DOHH2 (cell line): ENCODE measurements at regions not wholly inside any gene's neighbourhood (a gene's known extent, or its start where the extent isn't known, plus 50 kb on each side); places are given as distances from the start of the nearest gene placed in this dataset.

Source experiments
- H3F3A ChIP-seq: fragments of 200-600 bp; sonication (generic), shearing (Covaris generic); 2 replicates; pipeline ENCODE4 v1.6.0; 2016; ENCODE audit warnings: antibody characterized with exemption, mild to moderate bottlenecking; ENCODE audit not compliant: control insufficient read depth, insufficient read depth
- H3K27ac ChIP-seq: fragments of 200-600 bp; sonication (generic); 2 replicates; pipeline ENCODE4 v1.5.1; 2014; ENCODE audit warnings: low read depth, mild to moderate bottlenecking, low read length, moderate library complexity
- H3K27me3 ChIP-seq: fragments of 200-600 bp; sonication (generic); 2 replicates; pipeline ENCODE4 v1.6.1; 2014; ENCODE audit warnings: mild to moderate bottlenecking, low read length, mixed read lengths; ENCODE audit not compliant: control insufficient read depth
- H3K36me3 ChIP-seq: fragments of 200-600 bp; sonication (generic); 2 replicates; pipeline ENCODE4 v1.6.1; 2014; ENCODE audit warnings: mild to moderate bottlenecking, low read length, moderate library complexity, mixed read lengths; ENCODE audit not compliant: control insufficient read depth
- H3K4me1 ChIP-seq: fragments of 200-600 bp; sonication (generic); 2 replicates; pipeline ENCODE4 v1.6.1; 2014; ENCODE audit warnings: mild to moderate bottlenecking, low read length, mixed read lengths; ENCODE audit not compliant: control insufficient read depth
- H3K4me2 ChIP-seq: fragments of 200-600 bp; sonication (generic); 2 replicates; pipeline ENCODE4 v1.6.0; 2014; ENCODE audit warnings: mild to moderate bottlenecking, low read length, moderate library complexity
- H3K4me3 ChIP-seq: fragments of 200-600 bp; sonication (generic); 2 replicates; pipeline ENCODE4 v1.5.1; 2014; ENCODE audit warnings: mild to moderate bottlenecking, low read length, mixed read lengths
- H3K79me2 ChIP-seq: fragments of 200-600 bp; sonication (generic); 2 replicates; pipeline ENCODE4 v1.6.1; 2014; ENCODE audit warnings: mild to moderate bottlenecking, low read length, mixed read lengths; ENCODE audit not compliant: control insufficient read depth
- H3K9me2 ChIP-seq: fragments of 200-600 bp; sonication (generic); replicated peaks from 2 replicates; pipeline ENCODE4 v1.6.1; 2014; ENCODE audit warnings: mild to moderate bottlenecking, low read length, mixed read lengths; ENCODE audit not compliant: control insufficient read depth
- H3K9me3 ChIP-seq: fragments of 200-600 bp; sonication (generic); 2 replicates; pipeline ENCODE4 v1.6.1; 2014; ENCODE audit warnings: antibody characterized with exemption, low read length, mixed read lengths; ENCODE audit not compliant: control insufficient read depth, insufficient read depth
- H4K20me1 ChIP-seq: fragments of 200-600 bp; sonication (generic); 2 replicates; pipeline ENCODE4 v1.6.0; 2014; ENCODE audit warnings: low read depth, mild to moderate bottlenecking, antibody characterized with exemption, low read length, moderate library complexity; ENCODE audit not compliant: control insufficient read depth, insufficient read depth
- EZH2phosphoT487 ChIP-seq: fragments of 200-600 bp; sonication (generic); IDR thresholded peaks from 2 replicates; pipeline ENCODE4 v1.6.1; 2017; ENCODE audit warnings: borderline replicate concordance, mild to moderate bottlenecking, antibody characterized with exemption, low read length, moderate library complexity, mixed read lengths
- TF ChIP-seq, protein P1 (sequence below): fragments of 200-600 bp; sonication (generic); IDR thresholded peaks from one replicate; pipeline ENCODE4 v1.5.1; 2014; ENCODE audit warnings: antibody characterized with exemption, mild to moderate bottlenecking, low read depth, low read length; ENCODE audit not compliant: poor library complexity, severe bottlenecking

DNA sequence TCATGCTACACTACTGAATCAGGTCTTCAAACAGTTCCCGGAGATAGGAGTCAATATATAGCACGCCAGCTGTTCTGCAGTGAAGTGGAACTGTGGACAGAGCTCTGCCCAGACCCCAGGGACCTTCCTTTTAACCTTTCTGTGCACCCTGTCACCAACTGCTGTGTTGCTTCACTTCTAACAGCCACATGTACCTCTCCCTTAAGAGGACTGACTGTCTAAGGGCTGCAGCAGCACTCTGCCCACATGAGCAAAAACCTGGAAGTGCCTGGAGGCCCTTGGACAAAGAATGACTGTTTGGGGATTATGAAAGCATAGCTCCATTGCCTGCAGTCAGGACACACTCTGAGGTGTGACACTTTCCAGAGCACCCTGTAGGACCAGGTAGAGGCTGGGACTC is 88.3 kb upstream of the CTNNB1 start:
- Histone ChIP-seq H3K9me2 (no peaks in the 10 kb centered on the region), H3F3A (no peaks in the 10 kb centered on the region), H3K79me2 (no peaks in the 10 kb centered on the region), H3K4me3 (no peak overlapping the region), H3K4me2 (no peak overlapping the region), H3K9me3 (no peaks in the 10 kb centered on the region), H3K36me3 (no peaks in the 10 kb centered on the region), H3K4me1 (peaks cover 7% of the 10 kb centered on the region), H3K27ac (no peak overlapping the region), H3K27me3 (no peaks in the 10 kb centered on the region), H4K20me1 (no peaks in the 10 kb centered on the region)
- TF ChIP-seq, protein P1, sequence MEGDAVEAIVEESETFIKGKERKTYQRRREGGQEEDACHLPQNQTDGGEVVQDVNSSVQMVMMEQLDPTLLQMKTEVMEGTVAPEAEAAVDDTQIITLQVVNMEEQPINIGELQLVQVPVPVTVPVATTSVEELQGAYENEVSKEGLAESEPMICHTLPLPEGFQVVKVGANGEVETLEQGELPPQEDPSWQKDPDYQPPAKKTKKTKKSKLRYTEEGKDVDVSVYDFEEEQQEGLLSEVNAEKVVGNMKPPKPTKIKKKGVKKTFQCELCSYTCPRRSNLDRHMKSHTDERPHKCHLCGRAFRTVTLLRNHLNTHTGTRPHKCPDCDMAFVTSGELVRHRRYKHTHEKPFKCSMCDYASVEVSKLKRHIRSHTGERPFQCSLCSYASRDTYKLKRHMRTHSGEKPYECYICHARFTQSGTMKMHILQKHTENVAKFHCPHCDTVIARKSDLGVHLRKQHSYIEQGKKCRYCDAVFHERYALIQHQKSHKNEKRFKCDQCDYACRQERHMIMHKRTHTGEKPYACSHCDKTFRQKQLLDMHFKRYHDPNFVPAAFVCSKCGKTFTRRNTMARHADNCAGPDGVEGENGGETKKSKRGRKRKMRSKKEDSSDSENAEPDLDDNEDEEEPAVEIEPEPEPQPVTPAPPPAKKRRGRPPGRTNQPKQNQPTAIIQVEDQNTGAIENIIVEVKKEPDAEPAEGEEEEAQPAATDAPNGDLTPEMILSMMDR, result no peak
- TF ChIP-seq EZH2phosphoT487, result no peak

DNA sequence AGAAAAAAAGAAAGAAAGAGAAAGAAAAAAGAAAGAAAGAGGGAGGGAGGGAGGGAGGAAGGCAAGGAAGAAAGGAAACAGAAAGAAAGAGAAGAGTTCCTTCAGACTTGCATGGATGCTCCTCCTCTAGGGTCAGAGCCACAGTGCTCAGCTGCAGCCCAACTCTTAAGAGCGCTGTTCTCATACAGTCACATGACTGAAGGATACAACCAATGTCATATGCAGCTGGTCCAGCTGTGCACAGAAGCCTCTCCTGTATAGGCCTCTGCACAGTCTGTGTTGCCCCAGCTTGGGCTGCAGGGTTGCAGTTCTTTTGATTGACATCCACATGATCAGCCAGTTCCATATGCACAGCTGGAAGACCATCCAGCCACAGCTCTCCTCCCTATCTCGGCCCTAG is 86.8 kb upstream of the CTNNB1 start:
- TF ChIP-seq, protein P1, result no peak
- Histone ChIP-seq H4K20me1 (no peaks in the 10 kb centered on the region), H3K9me2 (no peaks in the 10 kb centered on the region), H3F3A (no peaks in the 10 kb centered on the region), H3K4me3 (no peak overlapping the region), H3K4me2 (no peak overlapping the region), H3K36me3 (no peaks in the 10 kb centered on the region), H3K27ac (no peak overlapping the region), H3K9me3 (no peaks in the 10 kb centered on the region), H3K27me3 (no peaks in the 10 kb centered on the region), H3K79me2 (no peaks in the 10 kb centered on the region), H3K4me1 (peaks cover 13% of the 10 kb centered on the region)

DNA sequence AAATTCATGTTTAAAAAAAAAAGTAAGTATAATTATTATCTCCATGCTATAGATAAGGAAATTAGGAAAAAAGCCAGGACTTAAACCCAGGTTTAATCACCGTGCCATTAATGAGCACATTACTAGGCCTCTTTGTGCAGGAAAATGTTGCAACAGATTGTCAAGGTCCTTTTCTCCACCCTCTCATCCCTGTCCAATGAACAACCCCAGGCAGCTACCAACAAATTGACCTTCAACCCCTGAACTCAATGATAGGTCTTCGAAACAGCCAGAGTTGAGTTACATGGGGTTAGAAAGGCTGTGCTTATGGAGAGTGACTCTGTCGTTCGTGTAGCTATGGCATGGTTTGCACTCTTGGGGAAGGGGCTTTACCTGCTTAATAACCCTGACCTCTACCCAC is 84.2 kb upstream of the CTNNB1 start:
- peaks cover 22% of the 10 kb centered on the region for H3K4me1 ChIP-seq

More for the DNA sequence above, 84.2 kb upstream of the CTNNB1 start:
- TF ChIP-seq, protein P1, result no peak
- no peak for TF ChIP-seq EZH2phosphoT487
- H3K4me3 ChIP-seq, result no peak overlapping the region
- H3F3A ChIP-seq, result no peaks in the 10 kb centered on the region
- H3K27me3 ChIP-seq, result no peaks in the 10 kb centered on the region
- no peaks in the 10 kb centered on the region for H3K9me3 ChIP-seq
- no peaks in the 10 kb centered on the region for H4K20me1 ChIP-seq
- H3K9me2 ChIP-seq, result no peaks in the 10 kb centered on the region
- no peaks in the 10 kb centered on the region for H3K79me2 ChIP-seq
- no peak overlapping the region for H3K4me2 ChIP-seq
- no peak overlapping the region for H3K27ac ChIP-seq
- H3K36me3 ChIP-seq, result no peaks in the 10 kb centered on the region
